ENCODE measurements at regions not wholly inside any gene's neighbourhood (a gene's known extent, or its start where the extent isn't known, plus 50 kb on each side); places are given as distances from the start of the nearest gene placed in this dataset.

DNA sequence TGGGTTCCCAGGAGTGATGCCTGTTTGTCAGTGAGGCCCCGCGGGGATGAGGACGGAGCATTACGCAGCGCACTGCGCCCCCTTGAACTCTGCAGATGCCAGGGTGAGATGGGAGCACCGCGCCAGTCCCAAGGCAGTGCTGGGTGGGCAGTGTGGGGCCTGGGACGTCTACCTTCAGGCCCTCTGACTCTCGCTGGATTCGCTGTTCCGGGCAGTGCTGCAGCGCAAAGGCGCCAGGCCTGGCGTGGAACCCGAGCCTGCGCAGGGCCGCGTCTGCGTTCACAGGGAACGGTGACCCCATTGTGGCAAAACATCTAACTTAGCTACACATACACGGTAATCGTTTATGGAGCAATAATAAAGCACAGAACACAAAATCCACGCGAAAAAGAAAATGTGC is 257.3 kb downstream of the QKI start:
- Histone ChIP-seq H3K4me3 (no peak overlapping the region), H3K9me3 (no peaks in the 10 kb centered on the region), H3K4me1 (peaks cover 4 to 8% of the 10 kb centered on the region in 2 donors), H3K36me3 (no peaks in the 10 kb centered on the region), H3K27ac (no peak overlapping the region), H3K27me3 (no peaks in the 10 kb centered on the region)
- DNase-seq (no peak), ATAC-seq (no peak)
- in situ Hi-C loops (cut with MboI; ENCODE audit: low sequenced_read_pairs in 4 of 4), result no loop called here
- intact Hi-C loops (cut with DNase I; ENCODE audit: low total_unique reads), result no loop called here
- TF ChIP-seq CTCF (IDR thresholded peaks at IDR 0.05 in 4 of 5, conservative IDR thresholded peaks at IDR 0.05 in 1 of 5), result no peak
- no peak for TF ChIP-seq POLR2A (IDR thresholded peaks at IDR 0.05)

DNA sequence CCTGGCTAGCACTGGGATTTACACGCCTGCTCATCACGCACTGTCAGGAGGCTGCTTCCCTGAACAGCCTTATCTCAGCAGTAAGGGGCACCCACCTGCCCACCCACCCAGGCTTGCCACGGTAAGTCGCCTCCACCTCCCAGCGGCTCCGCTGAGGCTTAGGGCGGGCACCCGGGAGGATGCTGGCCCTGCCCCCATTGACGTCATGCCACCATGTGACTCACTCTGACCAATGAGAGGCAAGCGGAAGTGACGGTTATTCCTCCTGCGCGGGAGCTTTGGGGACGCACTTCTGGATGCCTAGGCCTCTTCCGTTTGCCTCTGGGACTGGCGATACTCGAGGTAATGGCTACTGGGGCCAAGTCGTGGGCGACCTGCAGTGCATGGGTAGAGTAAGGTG is 256.8 kb downstream of the QKI start:
- TF ChIP-seq CTCF (IDR thresholded peaks at IDR 0.05 in 4 of 5, conservative IDR thresholded peaks at IDR 0.05 in 1 of 5), result no peak
- no peak for TF ChIP-seq POLR2A (IDR thresholded peaks at IDR 0.05)
- Histone ChIP-seq H3K27me3 (no peaks in the 10 kb centered on the region), H3K4me1 (peaks cover 4 to 8% of the 10 kb centered on the region in 2 donors), H3K36me3 (no peaks in the 10 kb centered on the region), H3K27ac (no peak overlapping the region), H3K9me3 (no peaks in the 10 kb centered on the region), H3K4me3 (no peak overlapping the region)
- DNase-seq (no peak), ATAC-seq (no peak)
- in situ Hi-C loops (cut with MboI; ENCODE audit: low sequenced_read_pairs in 4 of 4), result no loop called here
- intact Hi-C loops (cut with DNase I; ENCODE audit: low total_unique reads), result no loop called here

DNA sequence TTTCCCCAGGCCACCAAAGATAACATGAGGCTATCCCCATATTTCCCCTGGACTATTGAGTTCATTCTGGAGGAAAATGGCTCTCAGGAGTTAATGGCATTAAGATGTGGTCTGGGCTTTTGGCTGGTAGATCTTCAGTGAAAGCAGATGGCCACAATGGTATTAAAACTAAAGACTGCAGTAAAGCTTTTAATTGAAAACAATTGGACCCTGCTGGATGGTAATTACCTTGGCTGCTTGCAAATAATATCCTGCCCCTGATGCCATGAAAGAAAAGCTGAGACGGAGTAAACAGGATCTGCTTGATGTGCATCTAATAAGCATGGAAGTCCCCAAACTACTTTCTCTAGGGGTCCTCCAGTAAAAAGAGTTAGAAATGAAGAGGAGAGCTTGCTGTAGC is 255.8 kb downstream of the QKI start:
- no peak for TF ChIP-seq CTCF (IDR thresholded peaks at IDR 0.05 in 4 of 5, conservative IDR thresholded peaks at IDR 0.05 in 1 of 5)
- no peak for TF ChIP-seq POLR2A (IDR thresholded peaks at IDR 0.05)
- DNase-seq (no peak), ATAC-seq (no peak)
- H3K36me3 ChIP-seq, result no peaks in the 10 kb centered on the region
- no peak overlapping the region for H3K4me3 ChIP-seq
- H3K27ac ChIP-seq, result no peak overlapping the region
- no peaks in the 10 kb centered on the region for H3K9me3 ChIP-seq
- no peaks in the 10 kb centered on the region for H3K27me3 ChIP-seq
- in situ Hi-C loops (cut with MboI; ENCODE audit: low sequenced_read_pairs in 4 of 4), result no loop called here
- intact Hi-C loops (cut with DNase I; ENCODE audit: low total_unique reads), result no loop called here
- peaks cover 4 to 8% of the 10 kb centered on the region in 2 donors for H3K4me1 ChIP-seq

DNA sequence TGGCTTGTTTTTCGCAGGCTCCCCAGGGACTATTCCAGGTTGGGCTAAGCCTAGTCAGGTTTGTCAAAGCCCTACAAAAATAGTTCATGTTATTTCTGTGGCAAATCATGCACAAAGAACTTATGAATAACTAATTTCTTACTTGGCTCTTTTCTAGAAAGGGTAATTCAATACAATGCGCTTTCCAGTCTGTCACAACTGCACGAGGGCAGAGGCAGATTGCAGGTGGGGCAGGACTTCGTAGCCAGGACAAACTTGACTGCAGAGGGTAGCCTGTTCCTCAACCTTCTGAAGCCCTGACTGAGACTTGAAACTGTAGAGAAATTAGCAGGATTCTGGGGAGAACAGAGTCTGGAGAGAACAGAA is 253.5 kb downstream of the QKI start:
- intact Hi-C loops (cut with DNase I; ENCODE audit: low total_unique reads), result no loop called here
- H3K27ac ChIP-seq, result no peak overlapping the region
- no peaks in the 10 kb centered on the region for H3K27me3 ChIP-seq
- DNase-seq (no peak), ATAC-seq (no peak)
- no peak for TF ChIP-seq CTCF (IDR thresholded peaks at IDR 0.05 in 4 of 5, conservative IDR thresholded peaks at IDR 0.05 in 1 of 5)
- no peak for TF ChIP-seq POLR2A (IDR thresholded peaks at IDR 0.05)
- H3K4me3 ChIP-seq, result no peak overlapping the region
- in situ Hi-C loops (cut with MboI; ENCODE audit: low sequenced_read_pairs in 4 of 4), result no loop called here
- peaks cover 10 to 20% of the 10 kb centered on the region in 2 donors for H3K4me1 ChIP-seq
- no peaks in the 10 kb centered on the region for H3K36me3 ChIP-seq
- no peaks in the 10 kb centered on the region for H3K9me3 ChIP-seq

DNA sequence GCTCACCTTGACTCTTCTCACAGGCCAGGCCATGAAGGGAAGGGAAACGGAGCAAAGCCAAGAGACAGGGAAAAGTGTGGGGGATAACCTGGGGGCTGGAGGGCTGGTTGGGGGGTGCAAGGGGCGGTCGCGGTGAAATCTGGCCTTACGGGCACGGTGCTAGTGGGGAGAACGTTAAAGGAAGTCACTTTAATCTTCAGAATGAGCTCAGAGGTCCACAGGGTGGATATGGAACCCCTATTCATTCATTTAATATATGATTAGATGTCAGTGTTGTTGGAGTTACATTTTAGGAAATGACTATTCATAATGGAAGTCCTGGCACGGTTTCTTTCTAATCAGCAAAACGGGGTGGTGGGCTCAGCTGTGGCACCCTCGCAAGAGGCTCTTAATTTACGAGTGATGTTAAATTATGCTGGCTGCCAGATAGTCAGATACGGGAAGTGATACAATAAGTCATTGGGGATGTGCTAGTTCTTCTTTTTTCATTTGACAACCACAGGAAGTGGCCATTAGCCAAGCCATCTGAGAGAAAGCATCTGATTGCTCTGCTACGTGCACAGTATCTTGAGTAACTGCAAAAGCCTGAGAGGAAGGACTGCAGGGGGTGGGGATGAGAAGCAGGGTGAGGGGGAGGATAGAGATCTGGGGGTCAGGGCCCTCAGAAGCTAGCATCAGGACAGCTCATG is 253.0 kb downstream of the QKI start:
- intact Hi-C loops (cut with DNase I; ENCODE audit: low total_unique reads) (no loop called here), in situ Hi-C loops (cut with MboI; ENCODE audit: low sequenced_read_pairs in 4 of 4) (no loop called here)
- Histone ChIP-seq H3K4me3 (no peak overlapping the region), H3K9me3 (no peaks in the 10 kb centered on the region), H3K4me1 (peaks cover 12 to 20% of the 10 kb centered on the region in 2 donors), H3K36me3 (no peaks in the 10 kb centered on the region), H3K27me3 (no peaks in the 10 kb centered on the region), H3K27ac (no peak overlapping the region)
- DNase-seq (peak; percentile 47 to 50), ATAC-seq (peak; percentile 37 to 60)
- no peak for TF ChIP-seq CTCF (IDR thresholded peaks at IDR 0.05 in 4 of 5, conservative IDR thresholded peaks at IDR 0.05 in 1 of 5)

All from gastrocnemius medialis (tissue), 4 donors.